WERI-Rb-1 (cell line): ENCODE measurements at regions not wholly inside any gene's neighbourhood (a gene's known extent, or its start where the extent isn't known, plus 50 kb on each side); places are given as distances from the start of the nearest gene placed in this dataset.

Source experiments
- DNase-seq: peaks from one replicate; pipeline ENCODE4 v3.0.0-alpha.2; 2020
- H3K27ac ChIP-seq: fragments of 250-450 bp; sonication (Bioruptor Pico); 2 replicates; pipeline ENCODE4 v1.5.1; 2020; ENCODE audit warnings: mild to moderate bottlenecking, moderate library complexity
- H3K27me3 ChIP-seq: fragments of 250-450 bp; sonication (Bioruptor Pico); 2 replicates; pipeline ENCODE4 v1.5.1; 2021; ENCODE audit warnings: mild to moderate bottlenecking, low read depth, moderate library complexity; ENCODE audit not compliant: insufficient read depth, severe bottlenecking
- H3K36me3 ChIP-seq: fragments of 250-450 bp; sonication (Bioruptor Pico); 2 replicates; pipeline ENCODE4 v1.5.1; 2020; ENCODE audit warnings: mild to moderate bottlenecking, moderate library complexity
- H3K4me3 ChIP-seq: 2 replicates; pipeline ENCODE4 v1.5.1; 2011; ENCODE audit warnings: low read depth, mild to moderate bottlenecking, control low read depth, low read length
- H3K9me3 ChIP-seq: fragments of 250-450 bp; sonication (Bioruptor Pico); 2 replicates; pipeline ENCODE4 v1.5.1; 2021; ENCODE audit warnings: mild to moderate bottlenecking, moderate library complexity; ENCODE audit not compliant: severe bottlenecking
- CTCF ChIP-seq: IDR thresholded peaks from 2 replicates; pipeline ENCODE4 v1.5.1; 2011; ENCODE audit warnings: low read depth, mild to moderate bottlenecking, control low read depth, inconsistent platforms, low read length

GRCh38 chr5:135214897-135215616 lies 181.0 kb upstream of the PITX1 start:
- no peak for TF ChIP-seq CTCF
- Histone ChIP-seq H3K4me3 (no peak overlapping the region), H3K36me3 (no peaks in the 10 kb centered on the region), H3K27me3 (no peaks in the 10 kb centered on the region), H3K9me3 (no peaks in the 10 kb centered on the region), H3K27ac (no peak overlapping the region)
- peak; percentile 0 for DNase-seq

GRCh38 chr5:135213466-135214239 lies 179.6 kb upstream of the PITX1 start:
- Histone ChIP-seq H3K9me3 (no peaks in the 10 kb centered on the region), H3K27ac (peak overlapping the region; percentile 80), H3K36me3 (no peaks in the 10 kb centered on the region), H3K27me3 (no peaks in the 10 kb centered on the region), H3K4me3 (no peak overlapping the region)
- peak; percentile 15 for DNase-seq
- no peak for TF ChIP-seq CTCF

- peak; percentile 63 for DNase-seq
- TF ChIP-seq CTCF = no peak
- H3K27ac ChIP-seq = peak overlapping the region; percentile 80
- no peaks in the 10 kb centered on the region for H3K27me3 ChIP-seq
- H3K4me3 ChIP-seq = no peak overlapping the region
- H3K9me3 ChIP-seq = no peaks in the 10 kb centered on the region
- no peaks in the 10 kb centered on the region for H3K36me3 ChIP-seq
These were observed 179.0 kb upstream of the PITX1 start for GRCh38 chr5:135213027-135213386.

- DNase-seq = peak; percentile 6
- Histone ChIP-seq H3K27me3 (no peaks in the 10 kb centered on the region), H3K27ac (peak overlapping the region; percentile 80), H3K36me3 (no peaks in the 10 kb centered on the region), H3K4me3 (no peak overlapping the region), H3K9me3 (no peaks in the 10 kb centered on the region)
- no peak for TF ChIP-seq CTCF
These were observed 178.5 kb upstream of the PITX1 start for GRCh38 chr5:135212361-135213026.

- peak; percentile 13 for DNase-seq
These were observed 177.8 kb upstream of the PITX1 start for GRCh38 chr5:135211791-135212190.

More at GRCh38 chr5:135211791-135212190, 177.8 kb upstream of the PITX1 start:
- no peaks in the 10 kb centered on the region for H3K9me3 ChIP-seq
- H3K36me3 ChIP-seq = no peaks in the 10 kb centered on the region
- H3K4me3 ChIP-seq = no peak overlapping the region
- TF ChIP-seq CTCF = no peak
- no peaks in the 10 kb centered on the region for H3K27me3 ChIP-seq
- H3K27ac ChIP-seq = peak overlapping the region; percentile 80
